HEK293 (cell line): ENCODE measurements at regions not wholly inside any gene's neighbourhood (a gene's known extent, or its start where the extent isn't known, plus 50 kb on each side); places are given as distances from the start of the nearest gene placed in this dataset.

ENCODE experiments used
- CTCF ChIA-PET: fragments of 350-600 bp; formaldehyde crosslinking; extraction: SDS; loops from one replicate; lab custom pipeline; 2021; ENCODE audit warnings: antibody characterized with exemption; lab: Yijun Ruan, JAX
- POLR2A ChIA-PET: fragments of 300-600 bp; formaldehyde crosslinking; extraction: SDS; loops from one replicate; lab custom pipeline; 2020; ENCODE audit warnings: antibody characterized with exemption, inconsistent platforms; lab: Yijun Ruan, JAX
- H3K27ac ChIP-seq: fragments of 200-500 bp; sonication (Bioruptor generic); 2 replicates; pipeline ENCODE4 v1.5.1; 2014; ENCODE audit warnings: low read depth, low read length, control low read depth, inconsistent platforms; ENCODE audit errors: extremely low read depth
- H3K36me3 ChIP-seq, 2 experiments: fragments of 200-500 bp in 1 of 2; sonication (Bioruptor generic) in 1 of 2; 1 replicate in 1 of 2; 2 replicates in 1 of 2; pipeline ENCODE4 v1.5.1; 2014 to 2017; ENCODE audit warnings: inconsistent platforms in 2 of 2, low read length in 2 of 2; ENCODE audit not compliant: control insufficient read depth in 2 of 2, insufficient read depth in 1 of 2
- H3K4me1 ChIP-seq: fragments of 200-500 bp; sonication (Bioruptor generic); 2 replicates; pipeline ENCODE4 v1.5.1; 2014; ENCODE audit warnings: mild to moderate bottlenecking, low read length, inconsistent platforms; ENCODE audit not compliant: control insufficient read depth, insufficient read depth
- H3K4me3 ChIP-seq: 2 replicates; pipeline ENCODE4 v1.5.1; 2011; ENCODE audit warnings: low read depth, mild to moderate bottlenecking, control low read depth, low read length, moderate library complexity
- H3K9me3 ChIP-seq: fragments of 200-500 bp; sonication (Bioruptor generic); 2 replicates; pipeline ENCODE4 v1.5.1; 2014; ENCODE audit warnings: low read depth, low read length, inconsistent platforms; ENCODE audit not compliant: control insufficient read depth, insufficient read depth
- EGR2 ChIP-seq: fragments of 450-650 bp; formaldehyde crosslinking; IDR thresholded peaks from 2 replicates; pipeline ENCODE4 v1.5.1; 2016; ENCODE audit warnings: low read depth, missing biosample characterization, missing genetic modification characterization
- GFI1B ChIP-seq: fragments of 450-650 bp; formaldehyde crosslinking; IDR thresholded peaks from 2 replicates; pipeline ENCODE4 v1.5.1; 2016; ENCODE audit warnings: missing biosample characterization, missing genetic modification characterization
- SALL2 ChIP-seq: fragments of 450-650 bp; formaldehyde crosslinking; IDR thresholded peaks from 2 replicates; pipeline ENCODE4 v1.5.0; 2017; ENCODE audit warnings: missing biosample characterization, mild to moderate bottlenecking, missing genetic modification characterization, borderline replicate concordance
- ZBTB17 ChIP-seq: fragments of 450-650 bp; formaldehyde crosslinking; IDR thresholded peaks from 2 replicates; pipeline ENCODE4 v1.5.1; 2016; ENCODE audit warnings: missing biosample characterization, missing genetic modification characterization
- ZNF121 ChIP-seq: fragments of 450-650 bp; formaldehyde crosslinking; IDR thresholded peaks from 2 replicates; pipeline ENCODE4 v1.5.1; 2016; ENCODE audit warnings: missing biosample characterization, missing genetic modification characterization
- ZNF132 ChIP-seq: fragments of 450-650 bp; formaldehyde crosslinking; IDR thresholded peaks from 2 replicates; pipeline ENCODE4 v1.5.1; 2017; ENCODE audit warnings: missing biosample characterization, missing genetic modification characterization, borderline replicate concordance
- ZNF16 ChIP-seq: fragments of 450-650 bp; formaldehyde crosslinking; IDR thresholded peaks from 2 replicates; pipeline ENCODE4 v1.5.1; 2016; ENCODE audit warnings: low read depth, missing biosample characterization, missing genetic modification characterization
- ZNF19 ChIP-seq: fragments of 450-650 bp; formaldehyde crosslinking; IDR thresholded peaks from 2 replicates; pipeline ENCODE4; 2016; ENCODE audit warnings: missing biosample characterization, missing genetic modification characterization, low read depth
- ZNF214 ChIP-seq: fragments of 450-650 bp; formaldehyde crosslinking; IDR thresholded peaks from 2 replicates; pipeline ENCODE4 v1.5.1; 2017; ENCODE audit warnings: missing biosample characterization, mild to moderate bottlenecking, missing genetic modification characterization, borderline replicate concordance
- ZNF23 ChIP-seq: fragments of 450-650 bp; formaldehyde crosslinking; IDR thresholded peaks from 2 replicates; pipeline ENCODE4 v1.5.1; 2016; ENCODE audit warnings: missing biosample characterization, missing genetic modification characterization, borderline replicate concordance
- ZNF302 ChIP-seq: fragments of 450-650 bp; formaldehyde crosslinking; IDR thresholded peaks from 2 replicates; pipeline ENCODE4 v1.5.1; 2016; ENCODE audit warnings: missing biosample characterization, missing genetic modification characterization, low read depth
- ZNF311 ChIP-seq: fragments of 450-650 bp; formaldehyde crosslinking; IDR thresholded peaks from 2 replicates; pipeline ENCODE4 v1.5.1; 2017; ENCODE audit warnings: missing biosample characterization, missing genetic modification characterization, borderline replicate concordance
- ZNF404 ChIP-seq: fragments of 450-650 bp; formaldehyde crosslinking; IDR thresholded peaks from 2 replicates; pipeline ENCODE4 v1.5.1; 2017; ENCODE audit warnings: missing biosample characterization, missing genetic modification characterization
- ZNF423 ChIP-seq: fragments of 450-650 bp; formaldehyde crosslinking; IDR thresholded peaks from 2 replicates; pipeline ENCODE4 v1.5.1; 2016; ENCODE audit warnings: missing biosample characterization, missing genetic modification characterization
- ZNF558 ChIP-seq: fragments of 450-650 bp; formaldehyde crosslinking; IDR thresholded peaks from 2 replicates; pipeline ENCODE4 v1.5.1; 2016; ENCODE audit warnings: missing biosample characterization, missing genetic modification characterization
- ZNF596 ChIP-seq: fragments of 450-650 bp; IDR thresholded peaks from 2 replicates; pipeline ENCODE4 v1.5.0; 2018; ENCODE audit warnings: missing biosample characterization, mild to moderate bottlenecking, missing genetic modification characterization, moderate library complexity
- ZNF623 ChIP-seq: fragments of 450-650 bp; formaldehyde crosslinking; IDR thresholded peaks from 2 replicates; pipeline ENCODE4 v1.5.1; 2016; ENCODE audit warnings: missing biosample characterization, missing genetic modification characterization
- ZNF664 ChIP-seq: fragments of 450-650 bp; formaldehyde crosslinking; IDR thresholded peaks from 2 replicates; pipeline ENCODE4 v1.5.1; 2016; ENCODE audit warnings: missing biosample characterization, missing genetic modification characterization
- ZSCAN16 ChIP-seq: fragments of 450-650 bp; formaldehyde crosslinking; IDR thresholded peaks from 2 replicates; pipeline ENCODE4 v1.5.1; 2016; ENCODE audit warnings: missing biosample characterization, missing genetic modification characterization
- TF ChIP-seq, protein P1 (sequence below): sonication (generic); formaldehyde crosslinking; IDR thresholded peaks from 2 replicates; pipeline ENCODE4 v1.8.1; 2022; ENCODE audit warnings: mild to moderate bottlenecking, moderate library complexity, missing genetic modification reagents
- TF ChIP-seq, protein P2 (sequence below): IDR thresholded peaks from 2 replicates; pipeline ENCODE4 v1.6.1; 2011; ENCODE audit warnings: mild to moderate bottlenecking, low read depth, low read length, borderline replicate concordance
- TF ChIP-seq, protein P3 (sequence below): fragments of 450-650 bp; formaldehyde crosslinking; IDR thresholded peaks from 2 replicates; pipeline ENCODE4 v1.5.1; 2016; ENCODE audit warnings: missing biosample characterization, missing genetic modification characterization
- TF ChIP-seq, protein P4 (sequence below): fragments of 450-650 bp; formaldehyde crosslinking; IDR thresholded peaks from 2 replicates; pipeline ENCODE4 v1.5.1; 2016; ENCODE audit warnings: missing biosample characterization, missing genetic modification characterization, low read depth
- TF ChIP-seq, protein P5 (sequence below): fragments of 450-650 bp; formaldehyde crosslinking; IDR thresholded peaks from 2 replicates; pipeline ENCODE4 v1.5.1; 2016; ENCODE audit warnings: missing biosample characterization, missing genetic modification characterization, borderline replicate concordance

DNA sequence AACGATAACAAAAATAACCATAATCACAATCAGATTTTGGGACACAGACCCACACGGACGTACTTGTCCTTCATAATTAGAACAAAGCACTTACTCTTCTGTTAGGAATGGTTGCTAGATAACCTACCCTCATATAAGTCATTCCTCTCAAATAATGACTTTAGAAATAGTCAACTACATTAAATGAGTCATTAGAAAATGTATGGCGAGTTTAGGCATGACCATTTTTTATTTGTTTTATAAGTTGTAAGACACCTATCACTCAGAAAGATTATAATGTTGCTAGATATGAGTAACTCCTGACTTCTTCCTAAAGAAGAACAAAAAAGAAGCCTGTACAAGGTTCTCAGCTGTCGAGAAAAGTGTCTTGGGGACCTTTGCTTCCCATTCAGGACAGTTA, 1637.5 kb upstream of the PCDH7 start:
- Histone ChIP-seq H3K27ac (no peak overlapping the region), H3K4me3 (no peak overlapping the region), H3K9me3 (no peaks in the 10 kb centered on the region), H3K4me1 (no peaks in the 10 kb centered on the region), H3K36me3 (no peaks in the 10 kb centered on the region)
- ChIA-PET POLR2A (no interaction called here), CTCF (no interaction called here)
- TF ChIP-seq EGR2 (no peak), ZNF596 (tag by site-specific recombination) (no peak), ZNF132 (no peak), SALL2 (tag by site-specific recombination) (no peak), GFI1B (tag by site-specific recombination) (no peak), ZNF214 (tag by site-specific recombination) (no peak), ZNF23 (tag by site-specific recombination) (no peak), ZNF558 (tag by site-specific recombination) (no peak), ZNF423 (tag by site-specific recombination) (no peak), ZNF121 (tag by site-specific recombination) (no peak), ZNF404 (tag by site-specific recombination) (no peak), ZSCAN16 (tag by site-specific recombination) (no peak), ZNF302 (tag by site-specific recombination) (no peak), ZNF664 (tag by site-specific recombination) (no peak), ZNF311 (tag by site-specific recombination) (no peak), ZBTB17 (no peak)
- TF ChIP-seq, protein P1, sequence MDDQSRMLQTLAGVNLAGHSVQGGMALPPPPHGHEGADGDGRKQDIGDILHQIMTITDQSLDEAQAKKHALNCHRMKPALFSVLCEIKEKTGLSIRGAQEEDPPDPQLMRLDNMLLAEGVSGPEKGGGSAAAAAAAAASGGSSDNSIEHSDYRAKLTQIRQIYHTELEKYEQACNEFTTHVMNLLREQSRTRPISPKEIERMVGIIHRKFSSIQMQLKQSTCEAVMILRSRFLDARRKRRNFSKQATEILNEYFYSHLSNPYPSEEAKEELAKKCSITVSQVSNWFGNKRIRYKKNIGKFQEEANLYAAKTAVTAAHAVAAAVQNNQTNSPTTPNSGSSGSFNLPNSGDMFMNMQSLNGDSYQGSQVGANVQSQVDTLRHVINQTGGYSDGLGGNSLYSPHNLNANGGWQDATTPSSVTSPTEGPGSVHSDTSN (CRISPR knock-in tag): no peak
- TF ChIP-seq, protein P2, sequence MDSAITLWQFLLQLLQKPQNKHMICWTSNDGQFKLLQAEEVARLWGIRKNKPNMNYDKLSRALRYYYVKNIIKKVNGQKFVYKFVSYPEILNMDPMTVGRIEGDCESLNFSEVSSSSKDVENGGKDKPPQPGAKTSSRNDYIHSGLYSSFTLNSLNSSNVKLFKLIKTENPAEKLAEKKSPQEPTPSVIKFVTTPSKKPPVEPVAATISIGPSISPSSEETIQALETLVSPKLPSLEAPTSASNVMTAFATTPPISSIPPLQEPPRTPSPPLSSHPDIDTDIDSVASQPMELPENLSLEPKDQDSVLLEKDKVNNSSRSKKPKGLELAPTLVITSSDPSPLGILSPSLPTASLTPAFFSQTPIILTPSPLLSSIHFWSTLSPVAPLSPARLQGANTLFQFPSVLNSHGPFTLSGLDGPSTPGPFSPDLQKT: no peak
- TF ChIP-seq, protein P3, sequence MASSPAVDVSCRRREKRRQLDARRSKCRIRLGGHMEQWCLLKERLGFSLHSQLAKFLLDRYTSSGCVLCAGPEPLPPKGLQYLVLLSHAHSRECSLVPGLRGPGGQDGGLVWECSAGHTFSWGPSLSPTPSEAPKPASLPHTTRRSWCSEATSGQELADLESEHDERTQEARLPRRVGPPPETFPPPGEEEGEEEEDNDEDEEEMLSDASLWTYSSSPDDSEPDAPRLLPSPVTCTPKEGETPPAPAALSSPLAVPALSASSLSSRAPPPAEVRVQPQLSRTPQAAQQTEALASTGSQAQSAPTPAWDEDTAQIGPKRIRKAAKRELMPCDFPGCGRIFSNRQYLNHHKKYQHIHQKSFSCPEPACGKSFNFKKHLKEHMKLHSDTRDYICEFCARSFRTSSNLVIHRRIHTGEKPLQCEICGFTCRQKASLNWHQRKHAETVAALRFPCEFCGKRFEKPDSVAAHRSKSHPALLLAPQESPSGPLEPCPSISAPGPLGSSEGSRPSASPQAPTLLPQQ (tag by site-specific recombination): no peak

DNA sequence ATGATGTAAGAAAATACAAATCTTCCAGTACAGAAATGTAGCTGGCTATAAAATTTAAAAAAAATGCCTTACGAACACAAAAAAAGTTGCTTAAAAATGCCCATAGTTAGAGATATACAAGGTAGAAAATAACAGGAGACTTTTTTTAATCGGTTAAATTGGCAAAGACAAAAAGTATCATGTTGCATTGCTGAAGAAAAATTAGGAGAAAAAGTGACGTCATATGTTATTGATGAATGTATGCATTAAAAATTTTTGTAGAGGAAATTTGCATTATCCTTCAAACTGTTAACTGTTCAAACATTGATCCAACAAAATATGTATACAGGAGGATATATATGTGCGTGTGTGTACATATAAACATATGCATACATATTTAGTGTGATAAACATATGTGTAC, 1634.4 kb upstream of the PCDH7 start:
- ChIA-PET CTCF (no interaction called here), POLR2A (no interaction called here)
- no peaks in the 10 kb centered on the region for H3K36me3 ChIP-seq
- no peak overlapping the region for H3K4me3 ChIP-seq
- no peak overlapping the region for H3K27ac ChIP-seq
- no peak for TF ChIP-seq ZNF623 (tag by site-specific recombination)
- no peak for TF ChIP-seq ZNF19 (tag by site-specific recombination)
- TF ChIP-seq, protein P4, sequence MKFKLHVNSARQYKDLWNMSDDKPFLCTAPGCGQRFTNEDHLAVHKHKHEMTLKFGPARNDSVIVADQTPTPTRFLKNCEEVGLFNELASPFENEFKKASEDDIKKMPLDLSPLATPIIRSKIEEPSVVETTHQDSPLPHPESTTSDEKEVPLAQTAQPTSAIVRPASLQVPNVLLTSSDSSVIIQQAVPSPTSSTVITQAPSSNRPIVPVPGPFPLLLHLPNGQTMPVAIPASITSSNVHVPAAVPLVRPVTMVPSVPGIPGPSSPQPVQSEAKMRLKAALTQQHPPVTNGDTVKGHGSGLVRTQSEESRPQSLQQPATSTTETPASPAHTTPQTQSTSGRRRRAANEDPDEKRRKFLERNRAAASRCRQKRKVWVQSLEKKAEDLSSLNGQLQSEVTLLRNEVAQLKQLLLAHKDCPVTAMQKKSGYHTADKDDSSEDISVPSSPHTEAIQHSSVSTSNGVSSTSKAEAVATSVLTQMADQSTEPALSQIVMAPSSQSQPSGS: peak; percentile 57; the same call in 1 of the 2 replicates
- TF ChIP-seq ZNF16 (tag by site-specific recombination): no peak
- TF ChIP-seq, protein P5, sequence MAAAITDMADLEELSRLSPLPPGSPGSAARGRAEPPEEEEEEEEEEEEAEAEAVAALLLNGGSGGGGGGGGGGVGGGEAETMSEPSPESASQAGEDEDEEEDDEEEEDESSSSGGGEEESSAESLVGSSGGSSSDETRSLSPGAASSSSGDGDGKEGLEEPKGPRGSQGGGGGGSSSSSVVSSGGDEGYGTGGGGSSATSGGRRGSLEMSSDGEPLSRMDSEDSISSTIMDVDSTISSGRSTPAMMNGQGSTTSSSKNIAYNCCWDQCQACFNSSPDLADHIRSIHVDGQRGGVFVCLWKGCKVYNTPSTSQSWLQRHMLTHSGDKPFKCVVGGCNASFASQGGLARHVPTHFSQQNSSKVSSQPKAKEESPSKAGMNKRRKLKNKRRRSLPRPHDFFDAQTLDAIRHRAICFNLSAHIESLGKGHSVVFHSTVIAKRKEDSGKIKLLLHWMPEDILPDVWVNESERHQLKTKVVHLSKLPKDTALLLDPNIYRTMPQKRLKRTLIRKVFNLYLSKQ (tag by site-specific recombination): no peak
- H3K4me1 ChIP-seq: no peaks in the 10 kb centered on the region
- H3K9me3 ChIP-seq: no peaks in the 10 kb centered on the region
